GM23248 (cell line): ENCODE measurements at regions not wholly inside any gene's neighbourhood (a gene's known extent, or its start where the extent isn't known, plus 50 kb on each side); places are given as distances from the start of the nearest gene placed in this dataset.

Experiments
- DNase-seq: peaks from one replicate; pipeline ENCODE4 v3.0.0-alpha.2; 2015
- H2AFZ ChIP-seq: fragments of 200-600 bp; sonication (generic); 2 replicates; pipeline ENCODE4 v1.6.1; 2016; ENCODE audit warnings: antibody characterized with exemption
- H3F3A ChIP-seq: fragments of 200-600 bp; sonication (generic); 2 replicates; pipeline ENCODE4 v1.6.1; 2016; ENCODE audit warnings: mild to moderate bottlenecking, antibody characterized with exemption, mixed run types; ENCODE audit not compliant: insufficient read depth
- H3K27ac ChIP-seq: fragments of 200-600 bp; sonication (generic); 2 replicates; pipeline ENCODE4 v1.5.1; 2016; ENCODE audit warnings: mild to moderate bottlenecking
- H3K27me3 ChIP-seq: fragments of 200-600 bp; sonication (generic); replicated peaks from 2 replicates; pipeline ENCODE4 v1.6.1; 2016; ENCODE audit warnings: mild to moderate bottlenecking; ENCODE audit not compliant: insufficient read depth
- H3K36me3 ChIP-seq: fragments of 200-600 bp; sonication (generic); 2 replicates; pipeline ENCODE4 v1.6.1; 2016; ENCODE audit warnings: low read depth, mild to moderate bottlenecking
- H3K4me1 ChIP-seq: fragments of 200-600 bp; sonication (generic); 2 replicates; pipeline ENCODE4 v1.6.1; 2016; ENCODE audit warnings: mild to moderate bottlenecking; ENCODE audit not compliant: insufficient read depth
- H3K4me2 ChIP-seq: fragments of 200-600 bp; sonication (generic); one replicate; pipeline ENCODE4 v1.6.1; 2016; ENCODE audit warnings: mild to moderate bottlenecking; ENCODE audit not compliant: unreplicated experiment
- H3K4me3 ChIP-seq: fragments of 200-600 bp; sonication (generic); 2 replicates; pipeline ENCODE4 v1.5.1; 2016; ENCODE audit warnings: mild to moderate bottlenecking
- H3K79me2 ChIP-seq: fragments of 200-600 bp; sonication (generic); 2 replicates; pipeline ENCODE4 v1.6.1; 2016; ENCODE audit warnings: mild to moderate bottlenecking; ENCODE audit not compliant: insufficient read depth
- H3K9ac ChIP-seq: fragments of 200-600 bp; sonication (generic); 2 replicates; pipeline ENCODE4 v1.6.1; 2016; ENCODE audit warnings: mild to moderate bottlenecking
- H3K9me2 ChIP-seq: fragments of 200-600 bp; sonication (generic); 2 replicates; pipeline ENCODE4 v1.6.1; 2016; ENCODE audit warnings: mixed run types, mild to moderate bottlenecking, moderate library complexity; ENCODE audit not compliant: insufficient read depth
- H3K9me3 ChIP-seq: fragments of 200-600 bp; sonication (generic); one replicate; pipeline ENCODE4 v1.6.1; 2017; ENCODE audit warnings: low read depth
- H4K20me1 ChIP-seq: fragments of 200-600 bp; sonication (generic); 2 replicates; pipeline ENCODE4 v1.6.0; 2016; ENCODE audit not compliant: insufficient read depth
- EZH2 ChIP-seq: fragments of 200-600 bp; sonication (generic); IDR thresholded peaks from 2 replicates; pipeline ENCODE4 v1.6.1; 2018; ENCODE audit warnings: antibody characterized with exemption, mild to moderate bottlenecking; ENCODE audit not compliant: insufficient read depth, poor library complexity, severe bottlenecking
- EZH2phosphoT487 ChIP-seq: fragments of 200-600 bp; sonication (generic); IDR thresholded peaks from 2 replicates; pipeline ENCODE4 v1.6.1; 2018; ENCODE audit warnings: antibody characterized with exemption, moderate library complexity, mild to moderate bottlenecking, low read depth; ENCODE audit not compliant: insufficient read depth
- WGBS, 2 experiments: methylation state at CpG; one replicate each; pipeline ENCODE4 v1.1.6; 2015 to 2017; ENCODE audit warnings: low lambda C conversion rate in 2 of 2, low coverage in 1 of 2; ENCODE audit errors: missing lambda C conversion rate in 2 of 2; 5-methylcytosine and 5-hydroxymethylcytosine counted together
- in situ Hi-C: fragments of 300-500 bp; cut with MboI; formaldehyde crosslinking; loops from 2 replicates; pipeline ENCODE4 v1.15.0; 2020

DNA sequence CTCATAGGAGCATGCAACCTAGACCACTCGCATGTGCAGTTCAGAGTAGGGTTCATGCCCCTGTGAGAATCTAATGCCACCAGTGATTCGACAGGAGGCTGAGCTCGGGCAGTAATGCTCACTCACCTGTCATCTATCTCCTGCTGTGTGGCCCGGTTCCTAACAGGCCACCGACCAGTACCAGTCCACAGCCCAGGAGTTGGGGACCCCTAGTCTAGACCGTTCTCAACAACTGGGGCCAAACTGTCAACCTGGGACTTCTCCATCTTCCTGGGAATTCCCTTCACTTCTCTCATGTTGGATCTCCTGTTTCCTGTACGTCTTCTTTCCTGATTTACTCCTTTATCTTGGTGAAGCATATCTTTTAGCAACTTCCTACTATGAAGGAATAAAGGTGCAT, 79.4 kb upstream of the HELT start:
- H3K27me3 ChIP-seq: no peaks in the 10 kb centered on the region; the same call in 1 of the 2 replicates
- no peaks in the 10 kb centered on the region for H3K4me1 ChIP-seq
- H3K36me3 ChIP-seq: no peaks in the 10 kb centered on the region
- no peak overlapping the region for H3K4me3 ChIP-seq
- H3K4me2 ChIP-seq: no peak overlapping the region
- H2AFZ ChIP-seq: no peak overlapping the region
- no peak overlapping the region for H3K9ac ChIP-seq
- no peaks in the 10 kb centered on the region for H3K9me3 ChIP-seq
- in situ Hi-C loops: no loop called here
- no peaks in the 10 kb centered on the region for H3K79me2 ChIP-seq
- H3F3A ChIP-seq: no peaks in the 10 kb centered on the region
- H3K9me2 ChIP-seq: no peaks in the 10 kb centered on the region
- no peaks in the 10 kb centered on the region for H4K20me1 ChIP-seq
- TF ChIP-seq EZH2phosphoT487: no peak
- TF ChIP-seq EZH2: no peak
- no peak overlapping the region for H3K27ac ChIP-seq
- WGBS, 2 experiments: 57 to 63% methylated on average over 7 of the region's 7 CpGs
- DNase-seq: no peak

GRCh38 chr4:184939978-184940377, 78.3 kb upstream of the HELT start:
- DNase-seq: no peak
- H3K9me2 ChIP-seq: no peaks in the 10 kb centered on the region
- H3K4me2 ChIP-seq: no peak overlapping the region
- H3K27ac ChIP-seq: no peak overlapping the region
- in situ Hi-C loops: no loop called here
- 53 to 62% methylated on average over 2 of the region's 2 CpGs for WGBS, 2 experiments
- H4K20me1 ChIP-seq: no peaks in the 10 kb centered on the region
- H3F3A ChIP-seq: no peaks in the 10 kb centered on the region
- H3K4me3 ChIP-seq: no peak overlapping the region
- no peaks in the 10 kb centered on the region; the same call in 1 of the 2 replicates for H3K27me3 ChIP-seq
- H3K9ac ChIP-seq: no peak overlapping the region
- TF ChIP-seq EZH2: no peak
- TF ChIP-seq EZH2phosphoT487: no peak
- no peaks in the 10 kb centered on the region for H3K4me1 ChIP-seq
- H3K9me3 ChIP-seq: no peaks in the 10 kb centered on the region
- no peak overlapping the region for H2AFZ ChIP-seq
- H3K36me3 ChIP-seq: no peaks in the 10 kb centered on the region
- no peaks in the 10 kb centered on the region for H3K79me2 ChIP-seq

GRCh38 chr4:184940500-184940899, 77.8 kb upstream of the HELT start:
- Histone ChIP-seq H3K36me3 (no peaks in the 10 kb centered on the region), H3K4me1 (no peaks in the 10 kb centered on the region), H3K79me2 (no peaks in the 10 kb centered on the region), H3K4me2 (no peak overlapping the region), H3K4me3 (no peak overlapping the region), H3K27ac (no peak overlapping the region), H3F3A (no peaks in the 10 kb centered on the region), H3K27me3 (no peaks in the 10 kb centered on the region; the same call in 1 of the 2 replicates), H3K9me3 (no peaks in the 10 kb centered on the region), H2AFZ (no peak overlapping the region), H4K20me1 (no peaks in the 10 kb centered on the region), H3K9me2 (no peaks in the 10 kb centered on the region), H3K9ac (no peak overlapping the region)
- in situ Hi-C loops: no loop called here
- no peak for TF ChIP-seq EZH2phosphoT487
- no peak for TF ChIP-seq EZH2
- 30 to 42% methylated on average over 8 of the region's 8 CpGs for WGBS, 2 experiments
- DNase-seq: no peak

DNA sequence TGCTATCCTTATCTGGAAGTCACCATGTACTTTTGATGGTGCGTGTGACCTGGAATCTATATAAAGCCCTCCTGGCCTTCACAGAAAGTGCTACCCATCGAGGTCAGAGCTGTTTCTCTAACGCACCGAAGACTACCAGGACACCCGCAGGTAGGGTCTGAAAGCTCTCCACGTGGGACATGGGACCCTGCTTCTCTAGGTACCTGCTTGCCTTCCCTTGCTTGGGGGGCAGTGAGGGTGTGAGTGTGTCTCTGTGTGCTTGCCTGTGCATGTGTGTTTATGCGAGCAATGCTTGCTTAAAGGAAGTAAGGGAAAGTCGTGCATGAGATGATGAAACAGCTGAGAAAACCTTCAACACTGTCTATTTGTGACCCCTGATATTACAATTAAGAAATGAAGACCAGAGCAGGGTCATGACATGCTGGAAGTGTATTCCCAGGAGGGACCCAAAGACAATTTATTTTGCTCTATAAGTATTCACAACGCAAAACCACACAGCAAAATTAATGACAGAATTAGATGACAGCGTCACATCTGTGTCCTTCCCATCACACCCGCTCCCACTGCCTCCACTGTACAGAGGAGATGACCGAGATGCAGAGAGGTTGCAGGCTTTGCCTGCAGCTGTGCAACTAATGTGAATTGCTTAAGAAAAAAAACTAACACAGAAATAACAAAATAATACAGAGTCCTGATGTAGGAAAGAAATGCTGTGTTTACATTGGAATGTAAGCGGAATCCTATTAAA, 76.4 kb upstream of the HELT start:
- Histone ChIP-seq H3K4me3 (no peak overlapping the region), H3K27ac (no peak overlapping the region), H3K4me1 (no peaks in the 10 kb centered on the region), H3F3A (no peaks in the 10 kb centered on the region), H3K9me3 (no peaks in the 10 kb centered on the region), H4K20me1 (no peaks in the 10 kb centered on the region), H3K27me3 (no peaks in the 10 kb centered on the region; the same call in 1 of the 2 replicates), H3K36me3 (no peaks in the 10 kb centered on the region), H2AFZ (no peak overlapping the region), H3K9ac (no peak overlapping the region), H3K79me2 (no peaks in the 10 kb centered on the region), H3K9me2 (no peaks in the 10 kb centered on the region), H3K4me2 (no peak overlapping the region)
- in situ Hi-C loops: no loop called here
- TF ChIP-seq EZH2: no peak
- TF ChIP-seq EZH2phosphoT487: no peak
- 18 to 22% methylated on average over 13 of the region's 13 CpGs for WGBS, 2 experiments
- DNase-seq: no peak
